ENCODE measurements at regions not wholly inside any gene's neighbourhood (a gene's known extent, or its start where the extent isn't known, plus 50 kb on each side); places are given as distances from the start of the nearest gene placed in this dataset.

GRCh38 chr13:73179650-73180274 lies 121.0 kb downstream of the KLF5 start:
- Mint-ChIP-seq H3K9me3 (peaks cover 5% of the 10 kb centered on the region), H3K4me1 (peaks cover 6% of the 10 kb centered on the region), H3K4me3 (no peak overlapping the region), H3K36me3 (peaks cover under 1% of the 10 kb centered on the region), H3K27me3 (ENCODE audit: low read depth) (no peaks in the 10 kb centered on the region), H3K27ac (no peak overlapping the region)
- DNase-seq (ENCODE audit: low spot score in 2 of 2, unreplicated experiment in 2 of 2) = no peak
- no peak for TF ChIP-seq CTCF (IDR thresholded peaks at IDR 0.05; ENCODE audit: unreplicated experiment)

GRCh38 chr13:73177916-73178565 lies 119.2 kb downstream of the KLF5 start:
- DNase-seq (ENCODE audit: low spot score in 2 of 2, unreplicated experiment in 2 of 2) = no peak
- no peak overlapping the region for H3K27ac Mint-ChIP-seq

GRCh38 chr13:73177017-73177416 lies 118.2 kb downstream of the KLF5 start:
- peaks cover 12% of the 10 kb centered on the region for H3K9me3 Mint-ChIP-seq
- no peaks in the 10 kb centered on the region for H3K27me3 Mint-ChIP-seq (ENCODE audit: low read depth)
- no peak for TF ChIP-seq CTCF (IDR thresholded peaks at IDR 0.05; ENCODE audit: unreplicated experiment)
- peak overlapping the region; percentile 27 for H3K27ac Mint-ChIP-seq
- H3K4me1 Mint-ChIP-seq = peaks cover 28% of the 10 kb centered on the region
- peaks cover 2% of the 10 kb centered on the region for H3K36me3 Mint-ChIP-seq
- H3K4me3 Mint-ChIP-seq = no peak overlapping the region
- DNase-seq (ENCODE audit: low spot score in 2 of 2, unreplicated experiment in 2 of 2) = no peak

More at GRCh38 chr13:73177916-73178565, 119.2 kb downstream of the KLF5 start:
- H3K36me3 Mint-ChIP-seq = peaks cover 2% of the 10 kb centered on the region
- H3K9me3 Mint-ChIP-seq = peaks cover 12% of the 10 kb centered on the region
- H3K27me3 Mint-ChIP-seq (ENCODE audit: low read depth) = no peaks in the 10 kb centered on the region
- H3K4me3 Mint-ChIP-seq = no peak overlapping the region
- no peak for TF ChIP-seq CTCF (IDR thresholded peaks at IDR 0.05; ENCODE audit: unreplicated experiment)
- peaks cover 22% of the 10 kb centered on the region for H3K4me1 Mint-ChIP-seq

- TF ChIP-seq CTCF (IDR thresholded peaks at IDR 0.05; ENCODE audit: unreplicated experiment) = no peak
- Mint-ChIP-seq H3K9me3 (peaks cover 12% of the 10 kb centered on the region), H3K27ac (peak overlapping the region; percentile 41), H3K27me3 (ENCODE audit: low read depth) (no peaks in the 10 kb centered on the region), H3K4me3 (no peak overlapping the region), H3K36me3 (peaks cover 2% of the 10 kb centered on the region), H3K4me1 (peaks cover 45% of the 10 kb centered on the region)
- DNase-seq (ENCODE audit: low spot score in 2 of 2, unreplicated experiment in 2 of 2) = no peak
These were observed 115.8 kb downstream of the KLF5 start for GRCh38 chr13:73174521-73175010.

GRCh38 chr13:73173279-73173811 lies 114.5 kb downstream of the KLF5 start:
- Mint-ChIP-seq H3K4me3 (no peak overlapping the region), H3K9me3 (peaks cover 12% of the 10 kb centered on the region), H3K27me3 (ENCODE audit: low read depth) (no peaks in the 10 kb centered on the region), H3K4me1 (peaks cover 58% of the 10 kb centered on the region), H3K27ac (peak overlapping the region; percentile 17), H3K36me3 (peaks cover 2% of the 10 kb centered on the region)
- no peak for TF ChIP-seq CTCF (IDR thresholded peaks at IDR 0.05; ENCODE audit: unreplicated experiment)
- no peak for DNase-seq (ENCODE audit: low spot score in 2 of 2, unreplicated experiment in 2 of 2)

Data from mesothelial cell of epicardium (in vitro differentiated cells).